Coronary artery (tissue), 2 donors: ENCODE measurements at regions not wholly inside any gene's neighbourhood (a gene's known extent, or its start where the extent isn't known, plus 50 kb on each side); places are given as distances from the start of the nearest gene placed in this dataset.
"Not testable (repeated sequence)": the region's sequence is repeated elsewhere in the genome, so short reads cannot be mapped to it uniquely, and the experiment has no call there.

ENCODE experiments used
- DNase-seq: peaks from one replicate; pipeline ENCODE4 v3.0.0-alpha.2; 2017; ENCODE audit warnings: low spot score
- H3K27ac ChIP-seq, 2 donors: fragments of 200-600 bp; sonication (generic); one replicate each; pipeline ENCODE4 v1.5.1; 2016 to 2019
- H3K4me3 ChIP-seq: fragments of 200-600 bp; sonication (generic); 2 replicates; pipeline ENCODE4 v1.5.1; 2016; ENCODE audit warnings: mild to moderate bottlenecking, moderate library complexity
- CTCF ChIP-seq: fragments of 200-600 bp; sonication (generic); IDR thresholded peaks from one replicate; pipeline ENCODE4 v1.5.1; 2019; ENCODE audit warnings: antibody characterized with exemption

GRCh38 chrY:7672796-7673195 lies 761.2 kb upstream of the AMELY start:
- H3K27ac ChIP-seq, result no peak overlapping the region
- TF ChIP-seq CTCF, result no peak
- DNase-seq, result no peak
- H3K4me3 ChIP-seq, result no peak overlapping the region

- no peak for DNase-seq
- H3K4me3 ChIP-seq, result no peak overlapping the region
These were observed 751.7 kb upstream of the AMELY start for GRCh38 chrY:7663261-7663660.

GRCh38 chrY:7659047-7659446 lies 747.5 kb upstream of the AMELY start:
- no peak for TF ChIP-seq CTCF
- H3K4me3 ChIP-seq, result no peak overlapping the region
- no peak overlapping the region for H3K27ac ChIP-seq
- no peak for DNase-seq

More at GRCh38 chrY:7663261-7663660, 751.7 kb upstream of the AMELY start:
- TF ChIP-seq CTCF, result no peak
- H3K27ac ChIP-seq, result no peak overlapping the region

- H3K27ac ChIP-seq, result no peak overlapping the region
These were observed 745.0 kb upstream of the AMELY start for GRCh38 chrY:7656596-7656995.

GRCh38 chrY:7654985-7655384 lies 743.4 kb upstream of the AMELY start:
- Histone ChIP-seq H3K27ac (no peak overlapping the region), H3K4me3 (no peak overlapping the region)
- no peak for DNase-seq
- no peak for TF ChIP-seq CTCF

More at GRCh38 chrY:7656596-7656995, 745.0 kb upstream of the AMELY start:
- TF ChIP-seq CTCF, result no peak
- DNase-seq, result no peak
- no peak overlapping the region for H3K4me3 ChIP-seq

DNA sequence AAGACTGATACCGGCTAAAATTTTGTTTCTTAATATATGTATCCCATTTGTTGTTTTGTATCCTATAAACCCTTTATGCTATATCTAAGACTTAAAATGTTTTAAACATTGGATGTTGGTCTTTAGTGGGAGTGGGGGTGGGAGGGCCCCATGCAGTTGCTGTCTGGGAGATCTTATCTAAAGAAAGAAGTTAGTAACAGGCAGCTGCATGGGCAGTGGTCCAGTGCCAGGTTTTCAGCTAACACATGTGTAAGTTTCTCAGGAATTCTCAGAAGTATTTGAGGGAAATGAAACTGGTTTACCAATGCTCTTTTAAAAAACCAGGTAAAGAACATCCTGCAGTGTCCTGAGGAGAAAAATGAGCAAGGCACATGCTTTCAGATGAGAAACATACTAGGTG lies 738.3 kb upstream of the AMELY start:
- H3K4me3 ChIP-seq, H3K27ac ChIP-seq, DNase-seq: not testable (repeated sequence)
